ENCODE measurements at regions not wholly inside any gene's neighbourhood (a gene's known extent, or its start where the extent isn't known, plus 50 kb on each side); places are given as distances from the start of the nearest gene placed in this dataset.

DNA sequence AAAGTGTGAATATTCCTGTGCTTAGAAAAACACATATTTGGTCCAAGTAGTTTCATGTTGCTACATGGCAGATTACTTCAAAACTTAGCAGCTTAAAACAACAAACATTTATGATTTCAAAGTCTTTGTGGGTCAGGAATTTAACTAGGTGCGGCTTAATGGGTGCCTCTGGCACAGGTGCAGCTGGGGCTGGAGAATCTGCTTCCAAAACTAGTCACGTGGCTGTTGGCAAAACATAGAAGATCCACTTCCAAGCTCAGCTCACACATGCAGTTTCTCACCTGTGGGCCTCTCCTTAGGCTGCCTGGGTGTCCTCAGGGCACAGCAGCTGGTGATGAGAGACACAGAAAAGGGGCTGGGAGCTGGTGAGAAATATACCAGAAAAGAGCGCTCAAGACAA lies 263.4 kb downstream of the TTLL7 start:
- no peak overlapping the region for H3K27ac ChIP-seq (ENCODE audit: low read depth, low read length, severe bottlenecking)
- peaks cover 4% of the 10 kb centered on the region for H3K4me1 ChIP-seq (ENCODE audit: control insufficient read depth, insufficient read depth, low read length, poor library complexity, severe bottlenecking)
- H3K4me3 ChIP-seq (ENCODE audit: extremely low read depth, insufficient read depth, low read length, poor library complexity, severe bottlenecking) = no peak overlapping the region
- H3K9me3 ChIP-seq (ENCODE audit: control insufficient read depth, low read length) = no peaks in the 10 kb centered on the region
- 53 to 63% methylated on average over 3 of the region's 3 CpGs for WGBS, 2 experiments (ENCODE audit: insufficient coverage in 2 of 2)
- no peaks in the 10 kb centered on the region for H3K36me3 ChIP-seq (ENCODE audit: control insufficient read depth, insufficient read depth, low read length)

DNA sequence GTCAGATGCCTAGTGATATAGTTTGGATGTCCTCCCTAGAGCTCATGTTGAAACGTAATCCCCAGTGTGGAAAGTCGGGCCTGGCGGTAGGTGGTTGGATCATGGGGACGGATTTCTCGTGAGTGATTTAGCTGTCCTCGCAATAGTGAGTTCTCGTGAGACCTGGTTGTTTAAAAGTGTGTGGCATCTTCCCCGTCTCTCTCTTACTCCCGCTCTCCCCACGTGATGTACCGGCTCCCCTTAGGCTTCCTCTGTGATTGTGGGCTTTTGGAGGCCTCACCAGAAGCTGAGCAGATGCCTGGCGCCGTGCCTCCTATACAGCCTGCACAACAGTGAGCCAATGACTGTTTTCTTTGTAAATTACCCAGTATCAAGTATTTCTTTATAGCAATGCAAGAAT lies 264.5 kb downstream of the TTLL7 start:
- no peaks in the 10 kb centered on the region for H3K9me3 ChIP-seq (ENCODE audit: control insufficient read depth, low read length)
- no peaks in the 10 kb centered on the region for H3K36me3 ChIP-seq (ENCODE audit: control insufficient read depth, insufficient read depth, low read length)
- no peaks in the 10 kb centered on the region for H3K4me1 ChIP-seq (ENCODE audit: control insufficient read depth, insufficient read depth, low read length, poor library complexity, severe bottlenecking)
- no peak overlapping the region for H3K27ac ChIP-seq (ENCODE audit: low read depth, low read length, severe bottlenecking)
- H3K4me3 ChIP-seq (ENCODE audit: extremely low read depth, insufficient read depth, low read length, poor library complexity, severe bottlenecking) = no peak overlapping the region
- WGBS, 2 experiments (ENCODE audit: insufficient coverage in 2 of 2) = 91% methylated on average over 8 to 12 of the region's 13 CpGs

DNA sequence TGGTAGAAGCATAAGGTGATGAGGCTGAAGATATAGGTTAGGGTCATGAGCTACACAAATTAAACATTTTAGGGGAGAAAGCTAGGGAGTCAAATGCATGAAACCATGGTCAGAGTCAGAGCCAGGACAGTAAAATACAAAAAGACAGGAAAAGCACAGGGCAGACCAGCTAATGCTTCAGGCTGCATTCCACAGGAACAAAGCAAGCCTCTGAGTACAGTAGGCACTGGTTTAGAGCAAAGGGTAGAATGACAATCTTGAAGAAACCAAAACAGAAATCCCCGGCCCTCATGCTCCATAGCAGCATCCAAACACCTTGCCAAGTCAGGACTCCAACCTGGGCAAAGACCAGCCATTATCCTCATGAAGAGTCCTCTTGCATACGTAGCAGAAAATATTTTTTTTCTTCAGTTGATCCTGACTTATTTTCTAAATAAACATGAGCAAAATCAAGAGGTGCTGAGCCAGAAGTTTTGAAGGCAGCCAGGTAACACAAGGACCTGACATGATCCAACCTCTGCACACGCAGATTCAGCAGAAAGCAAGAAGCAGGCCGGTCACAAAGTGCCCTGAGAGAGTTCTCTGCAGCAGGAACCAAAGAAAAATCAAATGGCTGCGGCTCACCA lies 273.1 kb downstream of the TTLL7 start:
- Histone ChIP-seq H3K27ac (ENCODE audit: low read depth, low read length, severe bottlenecking) (no peak overlapping the region), H3K4me1 (ENCODE audit: control insufficient read depth, insufficient read depth, low read length, poor library complexity, severe bottlenecking) (no peaks in the 10 kb centered on the region), H3K36me3 (ENCODE audit: control insufficient read depth, insufficient read depth, low read length) (no peaks in the 10 kb centered on the region), H3K4me3 (ENCODE audit: extremely low read depth, insufficient read depth, low read length, poor library complexity, severe bottlenecking) (no peak overlapping the region), H3K9me3 (ENCODE audit: control insufficient read depth, low read length) (no peaks in the 10 kb centered on the region)
- 87 to 97% methylated on average over 3 to 4 of the region's 5 CpGs for WGBS, 2 experiments (ENCODE audit: insufficient coverage in 2 of 2)

GRCh38 chr1:83718338-83718737 lies 280.6 kb downstream of the TTLL7 start:
- Histone ChIP-seq H3K27ac (ENCODE audit: low read depth, low read length, severe bottlenecking) (no peak overlapping the region), H3K36me3 (ENCODE audit: control insufficient read depth, insufficient read depth, low read length) (no peaks in the 10 kb centered on the region), H3K4me3 (ENCODE audit: extremely low read depth, insufficient read depth, low read length, poor library complexity, severe bottlenecking) (no peak overlapping the region), H3K4me1 (ENCODE audit: control insufficient read depth, insufficient read depth, low read length, poor library complexity, severe bottlenecking) (no peaks in the 10 kb centered on the region), H3K9me3 (ENCODE audit: control insufficient read depth, low read length) (no peaks in the 10 kb centered on the region)
- 86 to 87% methylated on average over 4 to 5 of the region's 6 CpGs for WGBS, 2 experiments (ENCODE audit: insufficient coverage in 2 of 2)

DNA sequence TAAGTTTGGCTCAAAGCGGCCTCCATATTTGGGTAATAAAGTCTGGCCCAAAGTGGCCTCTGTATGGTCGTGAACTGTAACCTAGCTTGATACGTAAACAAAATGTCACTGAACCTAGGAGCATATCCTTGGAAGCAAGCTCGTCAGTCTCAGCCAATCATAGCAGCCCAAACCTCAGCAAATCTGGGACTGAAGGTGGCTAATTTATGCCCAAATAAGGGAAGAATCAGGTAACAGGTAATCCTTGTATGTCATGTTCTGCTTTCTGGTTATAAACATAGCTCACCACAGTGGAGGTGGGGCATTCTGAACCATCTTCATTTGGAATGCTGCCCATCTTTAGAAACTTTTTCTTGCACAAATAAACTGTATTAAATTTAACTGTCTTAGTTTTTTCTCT lies 281.1 kb downstream of the TTLL7 start:
- no peaks in the 10 kb centered on the region for H3K4me1 ChIP-seq (ENCODE audit: control insufficient read depth, insufficient read depth, low read length, poor library complexity, severe bottlenecking)
- H3K9me3 ChIP-seq (ENCODE audit: control insufficient read depth, low read length) = no peaks in the 10 kb centered on the region
- H3K36me3 ChIP-seq (ENCODE audit: control insufficient read depth, insufficient read depth, low read length) = no peaks in the 10 kb centered on the region
- 91 to 93% methylated on average over 4 of the region's 4 CpGs for WGBS, 2 experiments (ENCODE audit: insufficient coverage in 2 of 2)
- H3K4me3 ChIP-seq (ENCODE audit: extremely low read depth, insufficient read depth, low read length, poor library complexity, severe bottlenecking) = no peak overlapping the region
- no peak overlapping the region for H3K27ac ChIP-seq (ENCODE audit: low read depth, low read length, severe bottlenecking)

GRCh38 chr1:83716641-83717040 lies 282.3 kb downstream of the TTLL7 start:
- Histone ChIP-seq H3K4me1 (ENCODE audit: control insufficient read depth, insufficient read depth, low read length, poor library complexity, severe bottlenecking) (no peaks in the 10 kb centered on the region), H3K36me3 (ENCODE audit: control insufficient read depth, insufficient read depth, low read length) (no peaks in the 10 kb centered on the region), H3K4me3 (ENCODE audit: extremely low read depth, insufficient read depth, low read length, poor library complexity, severe bottlenecking) (no peak overlapping the region), H3K9me3 (ENCODE audit: control insufficient read depth, low read length) (no peaks in the 10 kb centered on the region), H3K27ac (ENCODE audit: low read depth, low read length, severe bottlenecking) (no peak overlapping the region)
- no CpG with 5 or more reads among the region's 3 CpGs for WGBS, 2 experiments (ENCODE audit: insufficient coverage in 2 of 2)

- Histone ChIP-seq H3K9me3 (ENCODE audit: control insufficient read depth, low read length) (no peaks in the 10 kb centered on the region), H3K36me3 (ENCODE audit: control insufficient read depth, insufficient read depth, low read length) (no peaks in the 10 kb centered on the region), H3K27ac (ENCODE audit: low read depth, low read length, severe bottlenecking) (no peak overlapping the region), H3K4me3 (ENCODE audit: extremely low read depth, insufficient read depth, low read length, poor library complexity, severe bottlenecking) (no peak overlapping the region), H3K4me1 (ENCODE audit: control insufficient read depth, insufficient read depth, low read length, poor library complexity, severe bottlenecking) (no peaks in the 10 kb centered on the region)
- WGBS, 2 experiments (ENCODE audit: insufficient coverage in 2 of 2) = no CpG with 5 or more reads among the region's 1 CpG
These were observed 283.4 kb downstream of the TTLL7 start for GRCh38 chr1:83715550-83715949.

- no peak overlapping the region for H3K4me3 ChIP-seq (ENCODE audit: extremely low read depth, insufficient read depth, low read length, poor library complexity, severe bottlenecking)
- H3K9me3 ChIP-seq (ENCODE audit: control insufficient read depth, low read length) = no peaks in the 10 kb centered on the region
- 83% methylated on average over 1 of the region's 1 CpG; no CpG with 5 or more reads in 1 of the 2 experiments for WGBS, 2 experiments (ENCODE audit: insufficient coverage in 2 of 2)
- H3K4me1 ChIP-seq (ENCODE audit: control insufficient read depth, insufficient read depth, low read length, poor library complexity, severe bottlenecking) = no peaks in the 10 kb centered on the region
- no peaks in the 10 kb centered on the region for H3K36me3 ChIP-seq (ENCODE audit: control insufficient read depth, insufficient read depth, low read length)
- H3K27ac ChIP-seq (ENCODE audit: low read depth, low read length, severe bottlenecking) = no peak overlapping the region
These were observed 289.3 kb downstream of the TTLL7 start for GRCh38 chr1:83709662-83710061.

DNA sequence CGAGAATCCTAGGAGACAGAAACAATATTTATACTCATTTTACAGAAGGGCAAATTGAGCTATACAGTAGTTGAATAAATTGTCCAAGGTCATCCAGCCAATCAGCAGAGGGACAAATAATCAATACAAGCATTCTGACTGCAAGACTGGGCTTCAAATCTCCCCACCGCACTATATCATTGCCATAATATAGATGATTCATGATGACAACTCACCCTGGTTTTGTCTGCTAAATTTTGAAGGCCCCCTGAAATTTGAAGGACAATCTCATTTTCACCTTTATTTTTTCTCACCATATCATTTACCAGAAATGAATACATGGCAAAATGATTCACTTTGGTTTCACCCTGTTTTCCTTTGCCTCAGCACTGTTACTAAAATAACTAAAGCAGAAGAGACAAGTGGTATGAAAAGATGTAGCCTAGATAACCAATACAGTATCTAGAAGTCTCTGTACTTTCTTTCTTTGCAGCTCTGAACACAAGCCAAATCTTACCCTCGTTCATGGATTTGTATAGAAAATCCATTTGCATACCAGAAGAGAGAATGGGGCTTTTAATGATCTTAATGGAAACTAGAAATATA lies 292.5 kb downstream of the TTLL7 start:
- H3K36me3 ChIP-seq (ENCODE audit: control insufficient read depth, insufficient read depth, low read length) = no peaks in the 10 kb centered on the region

GRCh38 chr1:83705091-83705490 lies 293.8 kb downstream of the TTLL7 start:
- no peaks in the 10 kb centered on the region for H3K4me1 ChIP-seq (ENCODE audit: control insufficient read depth, insufficient read depth, low read length, poor library complexity, severe bottlenecking)
- no peaks in the 10 kb centered on the region for H3K36me3 ChIP-seq (ENCODE audit: control insufficient read depth, insufficient read depth, low read length)
- no peak overlapping the region for H3K4me3 ChIP-seq (ENCODE audit: extremely low read depth, insufficient read depth, low read length, poor library complexity, severe bottlenecking)
- no peaks in the 10 kb centered on the region for H3K9me3 ChIP-seq (ENCODE audit: control insufficient read depth, low read length)
- 80% methylated on average over 1 of the region's 1 CpG; no CpG with 5 or more reads in 1 of the 2 experiments for WGBS, 2 experiments (ENCODE audit: insufficient coverage in 2 of 2)
- H3K27ac ChIP-seq (ENCODE audit: low read depth, low read length, severe bottlenecking) = no peak overlapping the region

More for the DNA sequence above, 292.5 kb downstream of the TTLL7 start:
- Histone ChIP-seq H3K4me3 (ENCODE audit: extremely low read depth, insufficient read depth, low read length, poor library complexity, severe bottlenecking) (no peak overlapping the region), H3K9me3 (ENCODE audit: control insufficient read depth, low read length) (no peaks in the 10 kb centered on the region), H3K27ac (ENCODE audit: low read depth, low read length, severe bottlenecking) (no peak overlapping the region), H3K4me1 (ENCODE audit: control insufficient read depth, insufficient read depth, low read length, poor library complexity, severe bottlenecking) (no peaks in the 10 kb centered on the region)
- WGBS, 2 experiments (ENCODE audit: insufficient coverage in 2 of 2) = 89 to 100% methylated on average over 1 of the region's 3 CpGs

- H3K4me1 ChIP-seq (ENCODE audit: control insufficient read depth, insufficient read depth, low read length, poor library complexity, severe bottlenecking) = no peaks in the 10 kb centered on the region
- no peak overlapping the region for H3K4me3 ChIP-seq (ENCODE audit: extremely low read depth, insufficient read depth, low read length, poor library complexity, severe bottlenecking)
- no peaks in the 10 kb centered on the region for H3K36me3 ChIP-seq (ENCODE audit: control insufficient read depth, insufficient read depth, low read length)
- no peaks in the 10 kb centered on the region for H3K9me3 ChIP-seq (ENCODE audit: control insufficient read depth, low read length)
- H3K27ac ChIP-seq (ENCODE audit: low read depth, low read length, severe bottlenecking) = no peak overlapping the region
These were observed 294.6 kb downstream of the TTLL7 start for GRCh38 chr1:83704350-83704749.

Data from mesodermal cell (in vitro differentiated cells).